Mesendoderm (in vitro differentiated cells): ENCODE measurements at regions not wholly inside any gene's neighbourhood (a gene's known extent, or its start where the extent isn't known, plus 50 kb on each side); places are given as distances from the start of the nearest gene placed in this dataset.

Experiments used
- DNase-seq: peaks from one replicate; pipeline ENCODE4 v3.0.0; 2013
- H2AK5ac ChIP-seq: 2 replicates; pipeline ENCODE4 v1.6.1; 2013; ENCODE audit warnings: low read length, inconsistent platforms
- H2BK120ac ChIP-seq: 2 replicates; pipeline ENCODE4 v1.6.1; 2013; ENCODE audit warnings: low read depth, mild to moderate bottlenecking, low read length, moderate library complexity, mixed read lengths
- H2BK15ac ChIP-seq: replicated peaks from 2 replicates; pipeline ENCODE4 v1.6.1; 2013; ENCODE audit warnings: low read depth, mild to moderate bottlenecking, moderate library complexity
- H2BK5ac ChIP-seq: 2 replicates; pipeline ENCODE4 v1.6.1; 2013; ENCODE audit warnings: low read length, inconsistent platforms
- H3K18ac ChIP-seq: 2 replicates; pipeline ENCODE4 v1.6.1; 2013; ENCODE audit warnings: mild to moderate bottlenecking, low read length, mixed read lengths
- H3K23ac ChIP-seq: one replicate; pipeline ENCODE4 v1.6.1; 2013; ENCODE audit warnings: low read length
- H3K27ac ChIP-seq: 2 replicates; pipeline ENCODE4 v1.5.1; 2013; ENCODE audit warnings: low read depth, mild to moderate bottlenecking, inconsistent platforms, low read length, moderate library complexity
- H3K27me3 ChIP-seq: 2 replicates; pipeline ENCODE4 v1.6.1; 2013; ENCODE audit warnings: low read length, control low read depth, mild to moderate bottlenecking, inconsistent platforms; ENCODE audit not compliant: insufficient read depth, poor library complexity
- H3K36me3 ChIP-seq: 2 replicates; pipeline ENCODE4 v1.6.1; 2013; ENCODE audit warnings: low read length, inconsistent platforms; ENCODE audit not compliant: control insufficient read depth, insufficient read depth
- H3K4ac ChIP-seq: one replicate; pipeline ENCODE4 v1.6.1; 2013; ENCODE audit warnings: low read depth, mild to moderate bottlenecking, low read length, moderate library complexity
- H3K4me1 ChIP-seq: 2 replicates; pipeline ENCODE4 v1.6.1; 2013; ENCODE audit warnings: low read depth, low read length, inconsistent platforms; ENCODE audit not compliant: control insufficient read depth
- H3K4me2 ChIP-seq: 2 replicates; pipeline ENCODE4 v1.6.1; 2013; ENCODE audit warnings: low read length
- H3K4me3 ChIP-seq: 2 replicates; pipeline ENCODE4 v1.5.1; 2013; ENCODE audit warnings: mild to moderate bottlenecking, low read length
- H3K56ac ChIP-seq: one replicate; pipeline ENCODE4 v1.6.1; 2013; ENCODE audit warnings: low read length
- H3K79me1 ChIP-seq: 2 replicates; pipeline ENCODE4 v1.6.1; 2013; ENCODE audit warnings: low read length, inconsistent platforms
- H3K79me2 ChIP-seq: 2 replicates; pipeline ENCODE4 v1.6.1; 2013; ENCODE audit warnings: mild to moderate bottlenecking, low read length; ENCODE audit not compliant: control insufficient read depth, insufficient read depth
- H3K9ac ChIP-seq: 2 replicates; pipeline ENCODE4 v1.6.1; 2013; ENCODE audit warnings: low read length, inconsistent platforms
- H4K5ac ChIP-seq: one replicate; pipeline ENCODE4 v1.6.1; 2013; ENCODE audit warnings: low read length
- H4K8ac ChIP-seq: one replicate; pipeline ENCODE4 v1.6.1; 2013; ENCODE audit warnings: low read depth, mild to moderate bottlenecking, control low read depth, low read length, moderate library complexity
- WGBS: extraction: QIAGEN DNeasy Blood & Tissue Kit; methylation state at CpG from one replicate; pipeline ENCODE4 v1.1.7; 2013; ENCODE audit warnings: low lambda C conversion rate, missing lambda C conversion rate; ENCODE audit not compliant: insufficient coverage; ENCODE audit errors: extremely low coverage; 5-methylcytosine and 5-hydroxymethylcytosine counted together

DNA sequence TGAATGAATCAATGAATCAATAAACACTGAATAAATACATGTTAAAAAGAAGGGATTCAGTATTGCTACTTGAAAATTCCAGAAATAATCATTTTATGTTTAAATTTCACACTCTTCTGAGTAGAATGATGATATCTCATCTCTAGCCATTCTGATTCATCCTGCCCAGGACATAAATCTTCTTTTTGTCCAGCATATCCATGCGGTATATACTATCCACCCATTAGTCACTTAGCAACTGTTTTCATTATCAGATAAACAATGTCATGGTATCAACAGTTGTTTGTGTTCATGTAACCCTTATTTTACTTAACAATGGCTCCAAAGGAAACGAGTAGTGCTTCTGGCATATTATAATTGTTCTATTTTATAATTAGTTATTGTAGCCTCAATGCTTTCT lies 432.4 kb upstream of the SMC2 start:
- H3K18ac ChIP-seq = no peak overlapping the region
- no peak overlapping the region for H3K27ac ChIP-seq
- no peak overlapping the region for H3K23ac ChIP-seq
- H2AK5ac ChIP-seq = no peak overlapping the region
- H4K5ac ChIP-seq = no peak overlapping the region
- DNase-seq = no peak
- H3K36me3 ChIP-seq = no peaks in the 10 kb centered on the region
- no peak overlapping the region for H3K4me2 ChIP-seq
- H3K56ac ChIP-seq = no peak overlapping the region
- no peak overlapping the region for H2BK5ac ChIP-seq
- no peaks in the 10 kb centered on the region for H3K79me1 ChIP-seq
- no peaks in the 10 kb centered on the region for H3K27me3 ChIP-seq
- no CpG with 5 or more reads among the region's 2 CpGs for WGBS
- H4K8ac ChIP-seq = no peak overlapping the region
- no peaks in the 10 kb centered on the region for H3K79me2 ChIP-seq
- no peak overlapping the region for H2BK15ac ChIP-seq
- H3K4me3 ChIP-seq = no peak overlapping the region
- H3K4ac ChIP-seq = no peak overlapping the region
- H2BK120ac ChIP-seq = no peak overlapping the region
- H3K4me1 ChIP-seq = no peaks in the 10 kb centered on the region
- H3K9ac ChIP-seq = no peak overlapping the region

DNA sequence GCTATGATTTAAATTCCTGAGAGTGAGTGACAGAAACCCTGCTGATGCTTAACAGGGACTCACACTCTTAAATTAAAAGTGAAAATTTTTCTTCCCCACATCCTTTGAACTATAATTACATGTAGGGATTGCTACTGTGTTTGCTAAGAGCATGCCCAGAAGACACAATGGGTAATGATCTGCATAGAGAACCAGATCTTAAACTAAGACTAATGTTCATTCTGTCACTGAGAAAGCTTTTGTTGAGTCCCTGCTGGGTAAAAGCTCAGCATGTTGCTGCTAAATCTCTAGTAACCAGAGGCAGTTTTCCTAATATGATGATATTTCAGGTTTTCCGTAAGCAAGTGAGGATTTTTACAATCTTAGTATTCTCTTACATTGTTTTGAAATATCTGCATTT lies 424.8 kb upstream of the SMC2 start:
- no peak overlapping the region for H3K9ac ChIP-seq
- no peak overlapping the region for H3K27ac ChIP-seq
- no peak overlapping the region for H3K4me3 ChIP-seq
- H3K79me2 ChIP-seq = no peaks in the 10 kb centered on the region
- no peak overlapping the region for H2AK5ac ChIP-seq
- no peak overlapping the region for H4K8ac ChIP-seq
- no peak overlapping the region for H3K4me2 ChIP-seq
- H3K36me3 ChIP-seq = no peaks in the 10 kb centered on the region
- no peak overlapping the region for H4K5ac ChIP-seq
- DNase-seq = no peak
- no peak overlapping the region for H3K4ac ChIP-seq
- WGBS = no CpG with 5 or more reads among the region's 1 CpG
- no peak overlapping the region for H3K23ac ChIP-seq
- H2BK15ac ChIP-seq = no peak overlapping the region
- H3K4me1 ChIP-seq = no peaks in the 10 kb centered on the region
- H3K18ac ChIP-seq = no peak overlapping the region
- no peaks in the 10 kb centered on the region for H3K27me3 ChIP-seq
- H2BK5ac ChIP-seq = no peak overlapping the region
- no peaks in the 10 kb centered on the region for H3K79me1 ChIP-seq
- H2BK120ac ChIP-seq = no peak overlapping the region
- no peak overlapping the region for H3K56ac ChIP-seq

DNA sequence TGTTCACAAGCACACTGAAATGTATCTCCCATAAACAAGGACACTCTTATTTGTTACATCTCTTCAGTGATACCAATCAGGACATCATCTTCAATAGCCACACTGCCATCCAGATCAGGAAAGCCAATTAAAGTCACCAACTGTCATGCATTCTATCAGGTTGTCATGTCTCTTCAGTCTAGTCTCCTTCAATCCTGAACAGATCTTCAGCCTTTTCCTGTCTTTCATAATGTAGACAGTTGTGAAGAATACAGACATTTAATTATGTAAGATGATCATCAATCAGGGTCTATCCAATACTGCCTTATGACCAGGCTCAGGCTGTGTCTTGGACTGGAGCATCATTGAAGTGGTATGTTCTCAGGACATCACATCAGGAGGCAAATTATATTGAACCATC lies 419.8 kb upstream of the SMC2 start:
- no peaks in the 10 kb centered on the region for H3K4me1 ChIP-seq
- H4K8ac ChIP-seq = no peak overlapping the region
- H3K23ac ChIP-seq = no peak overlapping the region
- no peak overlapping the region for H4K5ac ChIP-seq
- H3K27me3 ChIP-seq = no peaks in the 10 kb centered on the region
- H2BK15ac ChIP-seq = no peak overlapping the region
- H2BK5ac ChIP-seq = no peak overlapping the region
- H3K9ac ChIP-seq = no peak overlapping the region
- no peak overlapping the region for H3K4ac ChIP-seq
- no peaks in the 10 kb centered on the region for H3K36me3 ChIP-seq
- DNase-seq = no peak
- H3K79me2 ChIP-seq = no peaks in the 10 kb centered on the region
- H3K56ac ChIP-seq = no peak overlapping the region
- no peaks in the 10 kb centered on the region for H3K79me1 ChIP-seq
- H3K27ac ChIP-seq = no peak overlapping the region
- H3K18ac ChIP-seq = no peak overlapping the region
- H2AK5ac ChIP-seq = no peak overlapping the region
- H3K4me2 ChIP-seq = no peak overlapping the region
- H3K4me3 ChIP-seq = no peak overlapping the region
- no peak overlapping the region for H2BK120ac ChIP-seq

DNA sequence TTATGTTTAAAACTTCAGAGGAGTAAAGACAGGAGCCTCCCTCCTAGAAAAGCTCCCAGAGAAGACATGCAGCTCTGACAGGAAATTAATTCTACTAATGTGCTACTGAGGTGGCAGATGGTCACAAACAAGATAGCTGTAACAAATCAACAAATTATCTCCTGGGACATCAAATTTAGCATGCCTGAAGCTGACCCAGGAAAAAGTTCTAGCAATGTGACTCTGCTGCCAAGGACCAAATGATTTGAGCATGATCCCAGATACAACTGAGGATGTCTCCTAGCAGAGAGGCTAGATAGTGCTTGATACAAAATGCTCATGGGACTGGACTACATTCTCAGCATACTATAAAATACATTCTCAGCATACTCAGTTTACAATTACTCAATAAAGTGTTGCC lies 413.5 kb upstream of the SMC2 start:
- no peak overlapping the region for H2BK5ac ChIP-seq
- H3K79me2 ChIP-seq = no peaks in the 10 kb centered on the region
- DNase-seq = peak; percentile 7
- H3K4me1 ChIP-seq = no peaks in the 10 kb centered on the region
- no peak overlapping the region for H2AK5ac ChIP-seq
- no peak overlapping the region for H2BK15ac ChIP-seq
- no peak overlapping the region for H2BK120ac ChIP-seq
- no peaks in the 10 kb centered on the region for H3K79me1 ChIP-seq
- no peak overlapping the region for H3K18ac ChIP-seq
- H3K4me2 ChIP-seq = no peak overlapping the region
- H4K8ac ChIP-seq = no peak overlapping the region
- no peak overlapping the region for H3K4me3 ChIP-seq
- H3K23ac ChIP-seq = no peak overlapping the region
- no peak overlapping the region for H3K4ac ChIP-seq
- no peaks in the 10 kb centered on the region for H3K36me3 ChIP-seq
- H3K56ac ChIP-seq = no peak overlapping the region
- H3K27ac ChIP-seq = no peak overlapping the region
- H3K27me3 ChIP-seq = no peaks in the 10 kb centered on the region
- H3K9ac ChIP-seq = no peak overlapping the region
- no peak overlapping the region for H4K5ac ChIP-seq

DNA sequence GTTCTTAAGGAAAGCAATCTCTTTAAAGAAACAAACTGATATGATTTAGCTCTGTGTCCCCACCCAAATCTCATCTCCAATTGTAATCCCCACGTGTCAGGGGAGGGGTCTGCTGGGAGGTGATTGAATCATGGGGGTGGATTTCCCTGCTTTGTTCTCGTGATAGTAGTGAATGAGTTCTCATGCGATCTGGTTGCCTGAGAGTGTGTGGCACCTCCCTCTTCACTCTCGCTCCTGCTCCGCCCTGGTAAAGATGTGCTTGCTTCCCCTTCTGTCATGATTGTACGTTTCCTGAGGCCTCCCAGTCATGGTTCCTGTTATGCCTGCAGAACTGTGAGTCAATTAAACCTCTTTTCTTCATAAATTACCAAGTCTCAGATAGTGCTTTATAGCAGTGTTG lies 412.7 kb upstream of the SMC2 start:
- no peaks in the 10 kb centered on the region for H3K79me1 ChIP-seq
- H3K27me3 ChIP-seq = no peaks in the 10 kb centered on the region
- H2BK120ac ChIP-seq = no peak overlapping the region
- no peaks in the 10 kb centered on the region for H3K4me1 ChIP-seq
- no peak overlapping the region for H3K56ac ChIP-seq
- no peak overlapping the region for H3K23ac ChIP-seq
- no peak overlapping the region for H3K9ac ChIP-seq
- no peak overlapping the region for H2BK15ac ChIP-seq
- no peak for DNase-seq
- no peak overlapping the region for H4K5ac ChIP-seq
- H3K4ac ChIP-seq = no peak overlapping the region
- H3K4me3 ChIP-seq = no peak overlapping the region
- no CpG with 5 or more reads among the region's 6 CpGs for WGBS
- no peak overlapping the region for H3K4me2 ChIP-seq
- no peak overlapping the region for H2AK5ac ChIP-seq
- H4K8ac ChIP-seq = no peak overlapping the region
- no peak overlapping the region for H3K27ac ChIP-seq
- H3K18ac ChIP-seq = no peak overlapping the region
- no peak overlapping the region for H2BK5ac ChIP-seq
- no peaks in the 10 kb centered on the region for H3K36me3 ChIP-seq
- H3K79me2 ChIP-seq = no peaks in the 10 kb centered on the region

DNA sequence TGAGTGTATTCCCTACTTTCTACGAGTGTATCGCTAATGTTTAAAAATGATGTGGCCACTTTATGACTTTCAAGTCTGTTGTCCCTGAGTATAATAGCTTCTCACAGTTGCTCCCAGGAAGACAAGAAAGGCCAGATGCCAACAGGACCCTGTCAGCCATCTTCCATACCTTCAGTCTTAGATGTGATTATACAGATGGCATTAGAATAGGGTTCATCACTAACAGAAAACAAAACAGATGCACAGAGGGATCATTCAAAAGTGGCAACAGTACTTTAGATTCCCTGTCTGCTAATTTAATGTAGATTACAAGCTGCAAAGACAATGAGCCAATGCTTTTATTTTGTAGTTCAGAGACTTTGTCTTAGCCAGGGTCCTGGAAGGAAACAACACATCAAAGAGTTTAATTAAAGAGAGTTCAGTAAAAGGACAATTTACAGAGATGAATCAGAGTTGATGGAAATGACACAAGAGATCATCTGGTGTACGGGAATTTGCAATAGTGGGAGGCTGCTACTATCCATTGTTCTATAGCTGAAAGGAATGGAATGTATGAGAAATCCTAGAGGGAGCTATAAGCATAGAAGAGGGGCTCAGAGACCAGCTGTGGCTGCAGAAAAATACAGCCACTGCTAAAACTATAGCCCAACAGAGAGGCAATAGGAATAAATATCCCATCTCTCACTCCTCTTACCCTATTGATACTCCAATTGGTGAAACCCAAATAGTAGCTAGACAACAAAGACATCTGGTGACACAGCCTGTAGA lies 393.7 kb upstream of the SMC2 start:
- Histone ChIP-seq H4K5ac (no peak overlapping the region), H3K79me1 (no peaks in the 10 kb centered on the region), H3K4ac (no peak overlapping the region), H3K4me1 (no peaks in the 10 kb centered on the region), H2BK120ac (no peak overlapping the region), H3K79me2 (no peaks in the 10 kb centered on the region), H3K27me3 (no peaks in the 10 kb centered on the region), H3K36me3 (no peaks in the 10 kb centered on the region), H3K27ac (no peak overlapping the region), H3K56ac (no peak overlapping the region), H3K23ac (no peak overlapping the region), H2BK15ac (no peak overlapping the region), H3K18ac (no peak overlapping the region), H2AK5ac (no peak overlapping the region), H3K4me3 (no peak overlapping the region), H3K9ac (no peak overlapping the region), H4K8ac (no peak overlapping the region), H3K4me2 (no peak overlapping the region), H2BK5ac (no peak overlapping the region)
- no peak for DNase-seq
- no CpG with 5 or more reads among the region's 3 CpGs for WGBS
